ENCODE measurements at regions not wholly inside any gene's neighbourhood (a gene's known extent, or its start where the extent isn't known, plus 50 kb on each side); places are given as distances from the start of the nearest gene placed in this dataset.

DNA sequence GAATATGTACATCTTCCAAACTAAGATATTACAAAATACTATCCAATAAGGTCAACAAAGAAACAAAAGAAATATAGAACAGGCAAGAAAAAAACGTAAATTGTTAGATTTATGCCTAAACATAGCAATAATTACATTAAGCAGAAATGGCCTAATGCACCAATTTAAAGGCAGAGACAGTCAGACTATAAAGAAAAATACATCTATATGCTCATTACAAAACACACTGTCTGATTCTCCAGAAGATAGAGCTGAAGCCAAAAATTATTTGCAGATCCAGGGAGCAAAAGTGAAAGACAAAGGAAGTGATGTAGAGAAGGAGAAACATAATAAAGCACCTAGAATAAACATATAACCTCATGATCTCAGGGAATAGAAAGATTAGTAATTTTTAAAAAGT, 246.9 kb downstream of the PAPSS1 start (continued):
- no peak for TF ChIP-seq TAF1 (IDR thresholded peaks at IDR 0.05; ENCODE audit: control insufficient read depth, extremely low read depth, insufficient read depth, low read length, severe bottlenecking)
- TF ChIP-seq ZNF395 (CRISPR knock-in tag; IDR thresholded peaks at IDR 0.05): no peak
- TF ChIP-seq ZNF23 (CRISPR knock-in tag; IDR thresholded peaks at IDR 0.05): no peak
- no peak for TF ChIP-seq FOXA3 (CRISPR knock-in tag; conservative IDR thresholded peaks at IDR 0.05 in 1 of 2, IDR thresholded peaks at IDR 0.05 in 1 of 2)
- no peak for TF ChIP-seq PCBP2 (IDR thresholded peaks at IDR 0.05; ENCODE audit: low read depth, low read length, poor library complexity, severe bottlenecking)
- no peak for TF ChIP-seq CSDE1 (IDR thresholded peaks at IDR 0.05)

DNA sequence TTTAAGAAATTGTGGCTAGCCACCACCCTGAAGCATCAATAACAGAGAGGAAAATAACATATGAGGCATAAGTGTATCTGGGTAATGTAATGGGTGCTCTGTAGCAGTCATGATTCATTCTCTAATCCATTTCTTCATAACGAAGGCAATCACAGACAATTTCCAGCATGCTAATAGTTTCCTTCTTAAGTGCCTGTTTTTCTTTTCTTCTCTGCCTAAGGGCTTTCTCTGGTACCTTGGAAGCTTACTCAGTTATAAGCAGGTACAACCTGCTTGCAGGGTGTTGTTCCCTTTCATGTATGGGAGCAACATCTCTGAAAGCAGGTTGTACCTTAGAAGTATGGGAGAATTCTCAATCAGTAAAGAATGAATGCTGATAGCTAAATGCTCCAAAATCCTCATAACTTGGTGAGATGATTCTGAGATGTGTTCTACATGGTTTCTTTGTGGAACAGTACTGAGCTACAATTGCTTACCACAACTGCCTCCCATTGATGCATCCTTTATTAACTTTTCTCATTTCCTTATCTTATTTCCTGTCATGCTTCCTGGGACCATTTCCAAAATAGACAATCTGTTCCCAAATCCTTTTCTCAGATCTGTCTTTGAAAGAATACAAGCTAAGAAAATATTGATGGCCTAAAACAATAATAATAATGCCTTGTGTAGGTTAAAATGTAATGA, 247.6 kb downstream of the PAPSS1 start:
- Histone ChIP-seq H3K4me3 (no peak overlapping the region), H3K9me3 (replicated peaks; ENCODE audit: control insufficient read depth, insufficient read depth, low read depth, low read length) (no peaks in the 10 kb centered on the region), H3K79me2 (ENCODE audit: control insufficient read depth, insufficient read depth, low read length) (no peaks in the 10 kb centered on the region), H3K36me3 (ENCODE audit: control insufficient read depth, insufficient read depth, low read length) (no peaks in the 10 kb centered on the region), H3K4me1 (replicated peaks in 1 of 2; ENCODE audit: control insufficient read depth in 2 of 2, insufficient read depth in 2 of 2, low read length in 2 of 2) (no peaks in the 10 kb centered on the region), H3K9ac (ENCODE audit: insufficient read depth in 1 of 2, low read depth in 2 of 2, low read length in 2 of 2) (no peak overlapping the region), H3K27me3 (ENCODE audit: control insufficient read depth in 2 of 2, insufficient read depth in 2 of 2, low read length in 2 of 2) (no peaks in the 10 kb centered on the region), H4K20me1 (replicated peaks; ENCODE audit: control insufficient read depth, insufficient read depth, low read length) (no peaks in the 10 kb centered on the region), H3K4me2 (ENCODE audit: insufficient read depth, low read length) (no peak overlapping the region), H2AFZ (ENCODE audit: low read depth, low read length) (no peak overlapping the region), H3K27ac (ENCODE audit: extremely low read depth, low read depth, low read length) (no peak overlapping the region), H3K9me1 (ENCODE audit: control insufficient read depth, insufficient read depth, low read length) (no peaks in the 10 kb centered on the region)
- WGBS (ENCODE audit: insufficient coverage, low coverage, missing lambda C conversion rate): 7% methylated on average over 1 of the region's 1 CpG
- in situ Hi-C loops (cut with MboI) (no loop called here), intact Hi-C loops (cut with micrococcal nuclease) (no loop called here)
- FAIRE-seq (no peak), DNase-seq (ENCODE audit: extremely low read depth in 1 of 4, low spot score in 3 of 4) (no peak), ATAC-seq (no peak)
- ChIA-PET POLR2A (no interaction called here), CTCF (ENCODE audit: low intra/inter-chr PET ratio) (no interaction called here)
- no TSS peak for BruUV-seq (replicated peaks)
- TF ChIP-seq NFE2 (IDR thresholded peaks at IDR 0.05; ENCODE audit: low read depth) (no peak), SMAD1 (IDR thresholded peaks at IDR 0.05; ENCODE audit: low read depth, low read length, partially characterized antibody) (no peak), ELK3 (CRISPR knock-in tag; IDR thresholded peaks at IDR 0.05) (no peak), HNRNPL (IDR thresholded peaks at IDR 0.05; ENCODE audit: low read depth, low read length) (no peak), BRCA1 (IDR thresholded peaks at IDR 0.05) (no peak), BRCA1 (CRISPR knock-in tag; IDR thresholded peaks at IDR 0.05) (no peak), NR4A1 (CRISPR knock-in tag; IDR thresholded peaks at IDR 0.05) (no peak), NR4A1 (tag; IDR thresholded peaks at IDR 0.05) (no peak), ZC3H11A (IDR thresholded peaks at IDR 0.05; ENCODE audit: low read depth, low read length) (no peak), PHF20 (IDR thresholded peaks at IDR 0.05; ENCODE audit: partially characterized antibody) (no peak), ZFPM2 (CRISPR knock-in tag; IDR thresholded peaks at IDR 0.05) (no peak), ZNF431 (CRISPR knock-in tag; IDR thresholded peaks at IDR 0.05) (no peak), ESRRA (IDR thresholded peaks at IDR 0.05; ENCODE audit: borderline replicate concordance, low read depth) (no peak), SREBF1 (IDR thresholded peaks at IDR 0.05; ENCODE audit: borderline replicate concordance, low read depth, low read length) (no peak), TOE1 (IDR thresholded peaks at IDR 0.05; ENCODE audit: borderline replicate concordance) (no peak), TOE1 (CRISPR knock-in tag; IDR thresholded peaks at IDR 0.05; ENCODE audit: borderline replicate concordance, low read depth) (no peak)

All from K562 (cell line).